ENCODE measurements at regions not wholly inside any gene's neighbourhood (a gene's known extent, or its start where the extent isn't known, plus 50 kb on each side); places are given as distances from the start of the nearest gene placed in this dataset.

GRCh38 chr4:124199755-124200154 lies 512.8 kb downstream of the ANKRD50 start:
- DNase-seq: no peak

GRCh38 chr4:124201636-124202035 lies 510.9 kb downstream of the ANKRD50 start:
- no peak for DNase-seq

- no peak for DNase-seq
Observed at GRCh38 chr4:124202099-124202498, 510.4 kb downstream of the ANKRD50 start.

- no peak for DNase-seq
Observed at GRCh38 chr4:124203613-124204238, 508.8 kb downstream of the ANKRD50 start.

- DNase-seq: no peak
Observed at GRCh38 chr4:124206779-124207605, 505.5 kb downstream of the ANKRD50 start.

- DNase-seq: no peak
Observed at GRCh38 chr4:124209211-124209610, 503.3 kb downstream of the ANKRD50 start.

GRCh38 chr4:124209626-124210025 lies 502.9 kb downstream of the ANKRD50 start:
- DNase-seq: no peak

GRCh38 chr4:124210746-124211145 lies 501.8 kb downstream of the ANKRD50 start:
- DNase-seq: no peak

- no peak for DNase-seq
Observed at GRCh38 chr4:124212815-124213630, 499.5 kb downstream of the ANKRD50 start.

- no peak for DNase-seq
Observed at GRCh38 chr4:124219389-124219788, 493.1 kb downstream of the ANKRD50 start.

GRCh38 chr4:124224256-124224655 lies 488.3 kb downstream of the ANKRD50 start:
- no peak for DNase-seq

- no peak for DNase-seq
Observed at GRCh38 chr4:124227981-124228380, 484.6 kb downstream of the ANKRD50 start.

- DNase-seq: no peak
Observed at GRCh38 chr4:124230268-124230667, 482.3 kb downstream of the ANKRD50 start.

GRCh38 chr4:124234771-124235170 lies 477.8 kb downstream of the ANKRD50 start:
- DNase-seq: no peak

GRCh38 chr4:124243671-124244366 lies 468.7 kb downstream of the ANKRD50 start:
- DNase-seq: no peak

- DNase-seq: no peak
Observed at GRCh38 chr4:124253080-124253479, 459.5 kb downstream of the ANKRD50 start.

- peak; percentile 13 for DNase-seq
Observed at GRCh38 chr4:124262211-124263179, 450.0 kb downstream of the ANKRD50 start.

- no peak for DNase-seq
Observed at GRCh38 chr4:124265701-124266100, 446.8 kb downstream of the ANKRD50 start.

GRCh38 chr4:124266721-124267120 lies 445.8 kb downstream of the ANKRD50 start:
- DNase-seq: no peak

- DNase-seq: no peak
Observed at GRCh38 chr4:124276461-124276860, 436.1 kb downstream of the ANKRD50 start.

GRCh38 chr4:124277691-124278090 lies 434.8 kb downstream of the ANKRD50 start:
- no peak for DNase-seq

GRCh38 chr4:124278477-124278876 lies 434.1 kb downstream of the ANKRD50 start:
- DNase-seq: no peak
